IMR-90 (cell line): ENCODE measurements at regions not wholly inside any gene's neighbourhood (a gene's known extent, or its start where the extent isn't known, plus 50 kb on each side); places are given as distances from the start of the nearest gene placed in this dataset.

Experiments
- ATAC-seq: fragments of 200-7000 bp; cut with Tn5 transposase; 2 replicates; pipeline ENCODE4 v1.9.1; 2020; ENCODE audit warnings: low read depth, mild to moderate bottlenecking, moderate library complexity
- BruUV-seq: library from RNA; stranded (reverse); fragments of 400-500 nt; replicated peaks from 2 replicates; lab custom pipeline; 2021; lab: Mats Ljungman, UMichigan
- CTCF ChIA-PET: fragments of 300-600 bp; formaldehyde crosslinking; extraction: SDS; loops from one replicate; lab custom pipeline; 2021; ENCODE audit warnings: antibody characterized with exemption; lab: Yijun Ruan, JAX
- POLR2A ChIA-PET: fragments of 300-600 bp; sonication (Branson Sonifier 250); formaldehyde crosslinking; loops from one replicate; lab custom pipeline; 2022; ENCODE audit warnings: antibody characterized with exemption; ENCODE audit not compliant: unreplicated experiment; lab: Charles Lee
- DNase-seq: peaks from one replicate; pipeline ENCODE4 v3.0.0; 2013
- H2AFZ ChIP-seq: replicated peaks from 2 replicates; pipeline ENCODE3; 2013; ENCODE audit warnings: low read length, mild to moderate bottlenecking; ENCODE audit not compliant: poor library complexity
- H2AK5ac ChIP-seq: 2 replicates; pipeline ENCODE4 v1.6.1; 2013; ENCODE audit warnings: low read depth, low read length, inconsistent platforms
- H2AK9ac ChIP-seq: replicated peaks from 2 replicates; pipeline ENCODE3; 2013; ENCODE audit warnings: mild to moderate bottlenecking, low read depth, low read length, moderate library complexity; ENCODE audit not compliant: poor library complexity
- H2BK120ac ChIP-seq: 2 replicates; pipeline ENCODE4 v1.6.1; 2013; ENCODE audit warnings: low read depth, low read length, inconsistent platforms
- H2BK15ac ChIP-seq: 3 replicates; pipeline ENCODE4 v1.6.1; 2013; ENCODE audit warnings: low read depth, low read length, inconsistent platforms
- H2BK20ac ChIP-seq: 2 replicates; pipeline ENCODE4 v1.6.1; 2013; ENCODE audit warnings: low read depth, mild to moderate bottlenecking, inconsistent platforms, low read length, moderate library complexity
- H2BK5ac ChIP-seq: 2 replicates; pipeline ENCODE4 v1.6.1; 2013; ENCODE audit warnings: mild to moderate bottlenecking, low read depth, low read length, inconsistent platforms; ENCODE audit not compliant: poor library complexity, severe bottlenecking
- H3K14ac ChIP-seq: replicated peaks from 2 replicates; pipeline ENCODE4 v1.6.1; 2013; ENCODE audit warnings: low read depth, low read length, inconsistent platforms
- H3K18ac ChIP-seq: 2 replicates; pipeline ENCODE4 v1.6.1; 2013; ENCODE audit warnings: low read depth, low read length, control low read depth
- H3K23ac ChIP-seq: 2 replicates; pipeline ENCODE4 v1.6.1; 2013; ENCODE audit warnings: low read depth, low read length, inconsistent platforms
- H3K27ac ChIP-seq: 2 replicates; pipeline ENCODE4 v1.5.1; 2013; ENCODE audit warnings: mild to moderate bottlenecking, control low read depth, low read length; ENCODE audit not compliant: insufficient read depth
- H3K27me3 ChIP-seq: 2 replicates; pipeline ENCODE4 v1.6.1; 2013; ENCODE audit warnings: low read length; ENCODE audit not compliant: control insufficient read depth, insufficient read depth
- H3K36me3 ChIP-seq: 2 replicates; pipeline ENCODE4 v1.6.1; 2013; ENCODE audit warnings: low read length, mixed read lengths; ENCODE audit not compliant: control insufficient read depth, insufficient read depth
- H3K4ac ChIP-seq: 2 replicates; pipeline ENCODE4 v1.6.1; 2013; ENCODE audit warnings: low read depth, low read length, inconsistent platforms
- H3K4me1 ChIP-seq: 2 replicates; pipeline ENCODE4 v1.6.1; 2013; ENCODE audit warnings: low read length, mixed read lengths; ENCODE audit not compliant: control insufficient read depth, insufficient read depth
- H3K4me2 ChIP-seq: 2 replicates; pipeline ENCODE4 v1.6.1; 2013; ENCODE audit warnings: low read depth, mild to moderate bottlenecking, control low read depth, low read length, moderate library complexity
- H3K4me3 ChIP-seq: 2 replicates; pipeline ENCODE4 v1.5.1; 2013; ENCODE audit warnings: low read depth, mild to moderate bottlenecking, control low read depth, low read length, moderate library complexity; ENCODE audit not compliant: insufficient read depth
- H3K56ac ChIP-seq: 2 replicates; pipeline ENCODE4 v1.6.1; 2013; ENCODE audit warnings: low read length, inconsistent platforms; ENCODE audit not compliant: insufficient read depth; ENCODE audit errors: extremely low read depth
- H3K79me1 ChIP-seq, 2 experiments: 2 replicates each; pipeline ENCODE4 v1.6.1; 2013; ENCODE audit warnings: low read length in 2 of 2, inconsistent platforms in 1 of 2, low read depth in 1 of 2
- H3K9ac ChIP-seq: 2 replicates; pipeline ENCODE4 v1.6.1; 2013; ENCODE audit warnings: low read depth, low read length, control low read depth
- H3K9me1 ChIP-seq: 2 replicates; pipeline ENCODE4 v1.6.1; 2013; ENCODE audit warnings: low read length, inconsistent platforms; ENCODE audit not compliant: insufficient read depth
- H3K9me3 ChIP-seq: 2 replicates; pipeline ENCODE4 v1.6.1; 2013; ENCODE audit warnings: low read length; ENCODE audit not compliant: control insufficient read depth, insufficient read depth
- H4K20me1 ChIP-seq: 2 replicates; pipeline ENCODE4 v1.6.1; 2013; ENCODE audit warnings: low read length, inconsistent platforms; ENCODE audit not compliant: insufficient read depth
- H4K5ac ChIP-seq: 2 replicates; pipeline ENCODE4 v1.6.1; 2013; ENCODE audit warnings: mild to moderate bottlenecking, low read depth, low read length, control low read depth
- H4K8ac ChIP-seq, 2 experiments: 2 replicates each; pipeline ENCODE4 v1.6.1; 2013; ENCODE audit warnings: low read depth in 2 of 2, low read length in 2 of 2, control low read depth in 1 of 2, inconsistent platforms in 1 of 2
- H4K91ac ChIP-seq: 2 replicates; pipeline ENCODE4 v1.6.1; 2013; ENCODE audit warnings: low read depth, low read length, inconsistent platforms; ENCODE audit not compliant: insufficient read depth
- BHLHE40 ChIP-seq: fragments of 150-350 bp; IDR thresholded peaks from 2 replicates; pipeline ENCODE4 v1.6.1; 2016; ENCODE audit warnings: mild to moderate bottlenecking, low read depth, low read length
- CHD1 ChIP-seq: IDR thresholded peaks from 2 replicates; pipeline ENCODE4 v1.6.1; 2012; ENCODE audit warnings: low read depth, low read length, improper control_type of control experiment
- CTCF ChIP-seq: conservative IDR thresholded peaks from 2 replicates; pipeline ENCODE4 v1.5.1; 2012; ENCODE audit warnings: mild to moderate bottlenecking, low read depth, low read length, improper control_type of control experiment
- ELK1 ChIP-seq: fragments of 150-350 bp; IDR thresholded peaks from 2 replicates; pipeline ENCODE4 v1.6.1; 2016; ENCODE audit warnings: low read depth, mild to moderate bottlenecking, low read length, moderate library complexity, borderline replicate concordance
- FOS ChIP-seq: fragments of 150-350 bp; IDR thresholded peaks from 2 replicates; pipeline ENCODE4 v1.6.1; 2016; ENCODE audit warnings: low read depth, low read length
- MAFK ChIP-seq: IDR thresholded peaks from 2 replicates; pipeline ENCODE4 v1.6.1; 2012; ENCODE audit warnings: low read depth, low read length, improper control_type of control experiment
- MAZ ChIP-seq: IDR thresholded peaks from 2 replicates; pipeline ENCODE4 v1.6.1; 2012; ENCODE audit warnings: low read depth, mild to moderate bottlenecking, low read length, improper control_type of control experiment, moderate library complexity, borderline replicate concordance
- MXI1 ChIP-seq: IDR thresholded peaks from 2 replicates; pipeline ENCODE4 v1.6.1; 2012; ENCODE audit warnings: low read depth, mild to moderate bottlenecking, low read length, moderate library complexity, borderline replicate concordance
- NFE2L2 ChIP-seq: fragments of 150-350 bp; IDR thresholded peaks from 2 replicates; pipeline ENCODE4 v1.6.1; 2016; ENCODE audit warnings: low read depth, mild to moderate bottlenecking, low read length
- RAD21 ChIP-seq: IDR thresholded peaks from 2 replicates; pipeline ENCODE4 v1.6.1; 2012; ENCODE audit warnings: low read length, improper control_type of control experiment
- RFX5 ChIP-seq: IDR thresholded peaks from 2 replicates; pipeline ENCODE4 v1.8.0; 2012; ENCODE audit warnings: low read depth, mild to moderate bottlenecking, low read length, moderate library complexity
- SMC3 ChIP-seq: fragments of 150-350 bp; IDR thresholded peaks from 2 replicates; pipeline ENCODE4 v1.6.1; 2016; ENCODE audit warnings: low read depth, mild to moderate bottlenecking, antibody characterized with exemption, low read length, moderate library complexity
- USF2 ChIP-seq: fragments of 150-350 bp; IDR thresholded peaks from 2 replicates; pipeline ENCODE4 v1.6.1; 2017; ENCODE audit warnings: mild to moderate bottlenecking, antibody characterized with exemption, low read length, low read depth
- WGBS, 2 experiments: methylation state at CpG; one replicate each; pipeline versions ENCODE4 v1.1.5 to v1.1.7; 2013; ENCODE audit warnings: missing lambda C conversion rate in 2 of 2; ENCODE audit not compliant: insufficient read length in 1 of 2; ENCODE audit errors: extremely low coverage in 2 of 2; 5-methylcytosine and 5-hydroxymethylcytosine counted together
- dilution Hi-C: fragments of 300-500 bp; cut with HindIII; formaldehyde crosslinking; loops from one replicate; pipeline ENCODE4 v1.14.3; 2018; ENCODE audit warnings: low sequenced_read_pairs; ENCODE audit not compliant: unreplicated experiment
- in situ Hi-C: fragments of 300-500 bp; cut with MboI; formaldehyde crosslinking; loops from 3 replicates; pipeline ENCODE4 v1.14.3; 2019; ENCODE audit warnings: low sequenced_read_pairs, inconsistent platforms, mixed read lengths
- intact Hi-C: fragments of 100-400 bp; cut with micrococcal nuclease; formaldehyde crosslinking; loops from 2 replicates; pipeline ENCODE4 v1.10.0; 2022

- WGBS, 2 experiments: no CpG with 5 or more reads among the region's 5 CpGs
- H4K20me1 ChIP-seq: no peaks in the 10 kb centered on the region
- no peak overlapping the region for H3K4ac ChIP-seq
- no peak overlapping the region for H2BK120ac ChIP-seq
- no peak overlapping the region for H3K14ac ChIP-seq
- dilution Hi-C loops (no loop called here), intact Hi-C loops (no loop called here), in situ Hi-C loops (no loop called here)
- no peak overlapping the region for H3K27ac ChIP-seq
- no peaks in the 10 kb centered on the region for H3K36me3 ChIP-seq
- H2BK20ac ChIP-seq: no peak overlapping the region
- no peak overlapping the region for H4K8ac ChIP-seq
- H2AFZ ChIP-seq: no peak overlapping the region
- no peak overlapping the region for H3K23ac ChIP-seq
- H3K9me3 ChIP-seq: peaks cover 2% of the 10 kb centered on the region; the same call in 1 of the 2 replicates
- CTCF ChIA-PET: no interaction called here
- ATAC-seq (no peak), DNase-seq (no peak)
- H4K91ac ChIP-seq: no peak overlapping the region
- H3K4me2 ChIP-seq: no peak overlapping the region
- POLR2A ChIA-PET: no interaction called here
- H3K4me1 ChIP-seq: no peaks in the 10 kb centered on the region
- no peak overlapping the region for H2AK5ac ChIP-seq
- H3K79me1 ChIP-seq: no peaks in the 10 kb centered on the region
- H3K56ac ChIP-seq: no peak overlapping the region
- H2BK15ac ChIP-seq: no peak overlapping the region
- no peak overlapping the region for H3K9ac ChIP-seq
- TF ChIP-seq FOS: no peak
- TF ChIP-seq CHD1: no peak
- no peak for TF ChIP-seq MAZ
- TF ChIP-seq MAFK: no peak
- TF ChIP-seq RFX5: no peak
- TF ChIP-seq ELK1: no peak
- no peak for TF ChIP-seq SMC3
- TF ChIP-seq NFE2L2: no peak
- no peak for TF ChIP-seq RAD21
- TF ChIP-seq USF2: no peak
- TF ChIP-seq BHLHE40: no peak
- no peak for TF ChIP-seq MXI1
- TF ChIP-seq CTCF: no peak
- no peak overlapping the region for H4K5ac ChIP-seq
- no peak overlapping the region for H2AK9ac ChIP-seq
- no TSS peak for BruUV-seq
- no peak overlapping the region for H2BK5ac ChIP-seq
- H3K18ac ChIP-seq: no peak overlapping the region
- no peaks in the 10 kb centered on the region for H3K27me3 ChIP-seq
- H3K4me3 ChIP-seq: no peak overlapping the region
- no peaks in the 10 kb centered on the region for H3K9me1 ChIP-seq
Measured at GRCh38 chr16:54657058-54657708, 273.5 kb upstream of the IRX5 start.
